ENCODE measurements at regions not wholly inside any gene's neighbourhood (a gene's known extent, or its start where the extent isn't known, plus 50 kb on each side); places are given as distances from the start of the nearest gene placed in this dataset.

GRCh38 chr11:91996526-91996925 is 228.1 kb upstream of the FAT3 start:
- TF ChIP-seq TAF1 (IDR thresholded peaks at IDR 0.05; ENCODE audit: borderline replicate concordance, insufficient read depth, low read length) (no peak), POLR2AphosphoS5 (IDR thresholded peaks at IDR 0.05; ENCODE audit: low read depth, low read length) (no peak)
